GM19043 (cell line): ENCODE measurements at regions not wholly inside any gene's neighbourhood (a gene's known extent, or its start where the extent isn't known, plus 50 kb on each side); places are given as distances from the start of the nearest gene placed in this dataset.
"Not testable (repeated sequence)": the region's sequence is repeated elsewhere in the genome, so short reads cannot be mapped to it uniquely, and the experiment has no call there.

Source experiments
- ATAC-seq: cut with Tn5 transposase; IDR thresholded peaks from one replicate; pipeline ENCODE4 v1.9.1; 2021; ENCODE audit warnings: low read depth; ENCODE audit not compliant: unreplicated experiment

DNA sequence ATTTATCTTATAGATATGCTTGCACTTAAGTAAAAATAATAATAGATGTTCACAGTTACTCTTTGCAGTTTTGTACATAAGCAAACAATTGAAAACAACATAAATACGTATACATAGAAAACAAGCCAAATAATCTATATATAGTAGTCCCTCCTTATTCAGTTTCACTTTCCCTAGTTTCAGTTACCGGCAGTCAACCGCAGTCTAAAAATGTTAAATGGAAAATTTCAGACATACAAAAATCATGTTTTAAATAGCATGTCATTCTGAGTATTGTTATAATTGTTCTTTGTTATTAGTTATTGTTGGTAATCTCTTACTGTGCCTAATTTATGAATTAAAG is 262.0 kb downstream of the CGGBP1 start:
- no peak for ATAC-seq

DNA sequence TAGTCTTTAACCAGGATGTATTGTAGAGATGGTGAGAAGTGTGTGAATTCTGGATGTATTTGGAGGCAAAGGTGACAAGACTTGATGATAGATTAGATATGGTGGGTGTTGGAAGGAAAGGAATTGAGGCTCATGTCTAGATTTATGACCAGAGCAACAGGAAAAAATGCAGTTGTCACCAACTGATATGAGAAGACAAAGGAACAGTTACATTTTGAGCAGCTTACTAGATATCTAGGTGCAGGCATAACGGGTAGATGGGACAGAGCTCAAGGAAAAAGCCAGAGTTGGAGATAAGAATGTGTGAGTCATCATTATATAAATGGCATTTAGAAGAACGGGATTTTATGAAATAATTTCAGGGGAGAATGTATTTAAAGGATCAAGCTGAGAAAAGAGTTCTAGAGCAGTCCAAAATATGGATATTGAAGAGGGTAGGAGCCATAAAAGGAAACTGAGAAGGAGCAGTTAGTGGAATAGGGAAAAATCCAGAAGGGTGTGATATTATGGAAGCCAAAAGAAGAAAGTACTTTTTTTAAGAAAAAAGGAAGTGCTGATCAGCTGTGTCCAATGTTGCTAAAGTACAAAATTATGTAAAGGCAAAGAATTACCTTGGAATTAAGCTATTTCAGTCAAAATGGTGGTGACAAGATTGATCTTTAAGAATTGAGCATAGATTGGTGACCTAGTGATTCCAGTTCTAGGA is 262.5 kb downstream of the CGGBP1 start:
- ATAC-seq: no peak

DNA sequence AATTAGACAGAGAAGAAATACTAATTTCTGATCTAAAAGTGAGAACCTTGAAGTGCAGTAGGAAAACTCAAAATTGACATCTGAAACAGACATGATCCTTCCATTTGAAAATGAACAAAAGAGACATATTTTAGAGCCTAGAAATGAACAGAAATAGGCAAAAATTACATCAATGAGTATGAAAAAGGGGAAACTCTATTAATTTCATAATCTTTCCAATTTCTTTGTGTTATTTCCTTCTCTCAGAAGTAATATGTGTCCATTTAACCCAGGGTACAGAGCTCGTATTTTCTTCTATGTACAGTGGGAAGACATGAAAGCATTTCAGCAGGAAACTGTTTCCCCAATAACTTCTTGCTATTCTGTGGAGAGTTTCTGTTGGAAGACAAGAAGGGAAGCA is 263.1 kb downstream of the CGGBP1 start:
- ATAC-seq: no peak

DNA sequence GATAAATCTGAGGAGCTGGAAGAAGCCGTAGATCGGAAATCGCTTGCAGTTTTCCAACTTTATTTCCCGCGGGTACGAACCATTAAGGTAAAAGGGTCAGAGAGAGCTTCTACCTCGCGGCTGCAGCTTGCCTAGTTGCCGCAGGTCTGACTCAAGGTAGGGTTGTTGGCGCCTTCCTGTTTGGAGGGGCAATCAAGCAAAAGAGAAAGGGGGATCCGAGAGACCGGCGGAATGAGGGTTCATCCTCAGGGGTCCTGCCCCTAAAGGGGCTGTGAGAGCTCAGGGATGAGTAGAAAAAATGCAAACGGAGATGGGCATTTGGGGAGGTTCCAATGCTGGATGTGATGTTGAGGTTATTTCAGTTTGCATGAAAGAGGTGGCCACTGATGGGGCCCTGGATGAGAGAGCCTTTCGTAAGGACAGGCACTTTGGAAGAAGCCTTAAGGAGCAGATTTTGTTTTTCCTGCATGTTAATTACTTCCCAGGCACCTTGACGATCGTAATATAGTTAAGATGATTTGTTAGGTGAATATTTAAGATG is 265.4 kb downstream of the CGGBP1 start:
- ATAC-seq: no peak

DNA sequence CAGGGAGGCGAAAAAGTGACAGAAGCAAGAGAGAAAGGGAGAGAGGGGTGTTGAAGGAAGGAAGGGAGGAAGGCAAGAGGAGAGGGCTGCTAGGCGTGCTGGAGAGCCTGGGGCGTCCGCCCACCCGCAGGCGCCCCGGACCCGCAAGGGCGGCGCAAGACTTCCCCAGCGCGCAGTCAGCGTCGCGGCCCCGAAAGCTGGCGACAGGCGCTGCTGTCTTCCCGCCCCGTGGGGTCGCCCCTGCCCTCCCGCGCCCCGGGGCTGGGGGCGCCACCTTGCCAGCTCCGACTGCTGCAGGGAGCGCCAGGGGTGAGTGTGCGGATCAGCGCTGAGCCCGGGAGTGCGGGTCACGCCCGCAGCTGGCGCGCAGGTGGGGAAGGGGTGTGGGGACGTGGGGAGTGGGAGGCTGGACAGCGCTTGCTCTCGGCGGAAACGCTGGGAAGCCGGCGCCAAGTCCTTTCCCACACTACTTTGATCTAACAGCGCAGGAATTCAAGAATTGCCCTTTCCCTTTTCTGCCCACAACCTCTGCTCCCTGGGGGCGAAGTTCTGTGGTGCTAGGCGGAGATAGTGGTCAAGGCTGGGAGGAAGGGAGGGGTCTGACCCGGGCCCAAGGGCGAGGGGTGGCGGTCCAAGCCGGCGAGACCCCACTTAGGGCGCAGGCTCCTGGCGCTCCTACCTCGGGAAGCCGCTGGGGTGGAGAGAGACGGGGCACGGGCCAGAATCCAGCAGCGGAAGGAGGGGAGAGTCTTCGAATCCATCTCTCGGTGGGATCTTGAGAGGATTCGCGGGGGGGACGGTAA is 266.1 kb downstream of the CGGBP1 start, which contains the start of gene HTR1F:
Gene HTR1F (plus strand): TSS at position 173 of the 803 bp plus-strand sequence.
- no peak for ATAC-seq

DNA sequence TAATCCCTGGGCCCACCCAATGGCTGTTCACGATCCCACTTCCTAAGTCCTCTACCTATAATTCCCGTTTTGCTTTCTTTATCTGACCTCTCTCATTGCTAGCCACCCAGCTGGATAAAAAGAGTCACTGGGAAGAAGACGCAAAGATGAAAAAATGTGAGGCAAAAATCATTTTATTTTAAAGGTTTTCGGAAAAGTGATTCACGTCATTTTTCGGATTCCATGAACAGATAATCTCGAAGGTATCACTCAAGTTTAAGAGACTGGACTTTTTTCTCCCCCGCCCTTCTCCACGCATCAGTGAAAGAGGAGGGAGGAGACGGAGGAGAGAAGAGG is 266.6 kb downstream of the CGGBP1 start:
- no peak for ATAC-seq

DNA sequence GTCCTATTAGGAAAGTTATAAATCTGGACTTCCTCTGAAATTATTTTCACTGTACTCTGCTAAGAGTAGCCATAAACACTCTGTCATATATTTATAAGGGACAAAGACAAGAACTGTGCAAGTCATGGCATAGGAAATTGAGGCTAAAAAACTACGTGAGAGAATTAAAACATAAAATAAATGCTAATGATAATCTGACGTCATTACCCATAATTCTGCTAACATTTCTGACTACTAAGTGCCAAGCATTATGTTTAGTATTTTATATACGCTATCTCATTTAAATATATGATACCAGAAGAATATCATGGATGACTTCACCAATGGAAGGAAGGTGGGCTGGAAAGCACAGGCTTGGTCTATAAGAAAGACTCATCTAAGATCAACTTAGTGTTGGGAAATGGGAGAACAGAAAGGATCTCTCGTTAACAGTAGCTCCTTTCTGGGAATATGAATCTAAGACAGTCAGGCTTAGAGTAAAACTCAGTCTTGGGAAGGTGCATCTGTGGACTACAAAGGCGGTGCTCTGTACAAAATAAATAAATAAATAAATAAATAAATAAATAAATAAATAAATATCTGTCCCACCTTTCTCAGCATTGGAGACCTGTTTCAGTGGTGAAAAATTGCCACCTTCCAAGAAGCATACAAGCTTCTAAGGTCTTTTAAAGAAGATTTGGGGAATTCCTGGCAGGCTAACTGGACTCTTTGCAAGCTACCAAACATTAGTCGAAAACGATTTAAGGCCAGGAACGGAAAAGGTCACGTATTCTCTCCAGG is 267.4 kb downstream of the CGGBP1 start:
- no peak for ATAC-seq

DNA sequence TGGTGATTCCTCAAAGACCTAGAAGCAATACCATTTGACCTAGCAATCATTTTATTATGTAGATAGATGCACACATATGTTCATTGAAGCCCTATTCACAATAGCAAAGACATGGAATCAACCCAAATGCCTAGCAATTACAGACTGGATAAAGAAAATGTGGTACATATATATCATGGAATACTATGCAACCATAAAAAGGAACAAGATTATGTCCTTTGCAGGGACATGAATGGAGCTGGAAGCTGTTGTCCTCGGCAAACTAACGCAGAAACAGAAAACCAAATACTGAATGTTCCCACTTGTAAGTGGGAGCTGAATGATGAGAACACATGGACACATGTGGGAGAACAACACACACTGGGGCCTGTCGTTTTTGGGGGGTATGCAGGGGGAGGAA is 269.8 kb downstream of the CGGBP1 start:
- ATAC-seq: not testable (repeated sequence)

DNA sequence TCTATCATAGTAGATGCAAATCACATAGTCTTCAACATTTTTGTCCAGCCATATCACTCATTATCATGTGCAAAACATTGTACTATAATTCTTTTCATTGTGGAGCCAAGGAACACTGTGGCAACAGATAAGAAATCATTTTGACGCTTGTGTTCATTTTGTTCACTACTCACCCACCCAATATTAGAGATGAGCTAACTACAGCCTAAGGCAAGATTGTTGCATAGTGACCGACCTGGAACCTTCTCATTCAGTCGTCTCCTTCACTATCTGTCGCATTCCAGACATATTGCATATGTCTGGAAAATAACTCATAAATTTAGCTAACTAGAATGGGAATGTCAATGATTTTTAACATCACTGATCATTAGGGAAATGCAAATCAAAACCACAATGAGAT is 270.3 kb downstream of the CGGBP1 start:
- no peak for ATAC-seq

DNA sequence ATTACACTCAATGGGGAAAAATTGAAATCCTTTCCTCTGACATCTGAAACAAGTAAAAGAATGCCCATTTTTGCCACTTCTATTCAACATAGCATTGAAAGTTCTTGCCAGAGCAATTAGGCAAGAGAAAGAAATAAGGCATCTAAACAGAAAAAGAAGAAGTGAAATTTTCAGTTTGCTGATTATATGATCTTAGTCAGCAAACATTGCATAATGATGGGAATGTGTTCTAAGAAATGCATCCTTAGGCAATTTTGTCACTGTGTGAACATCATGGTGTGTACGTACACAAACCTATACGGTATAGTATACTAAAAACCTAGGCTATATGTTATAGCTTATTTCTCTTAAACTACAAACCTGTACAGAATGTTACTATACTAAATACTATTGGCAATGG is 278.0 kb downstream of the CGGBP1 start:
- ATAC-seq: no peak

DNA sequence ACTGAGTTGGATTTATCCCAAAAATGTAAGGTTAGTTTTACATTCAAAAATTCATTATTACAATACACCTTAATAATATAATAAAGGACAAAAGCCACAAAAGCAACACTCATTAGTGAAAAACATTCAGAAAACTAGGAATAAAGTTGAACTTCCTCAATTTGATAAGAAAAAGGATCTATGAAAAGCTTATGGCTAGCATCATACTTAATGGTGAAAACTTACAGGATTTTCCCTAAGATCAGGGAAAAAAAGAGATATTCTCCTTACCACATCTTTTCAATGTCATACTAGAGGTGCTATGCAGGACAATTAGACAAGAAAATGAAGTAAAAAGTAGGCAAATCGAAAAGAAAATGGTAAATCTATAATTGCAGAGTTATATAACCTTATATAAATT is 279.9 kb downstream of the CGGBP1 start:
- no peak for ATAC-seq

DNA sequence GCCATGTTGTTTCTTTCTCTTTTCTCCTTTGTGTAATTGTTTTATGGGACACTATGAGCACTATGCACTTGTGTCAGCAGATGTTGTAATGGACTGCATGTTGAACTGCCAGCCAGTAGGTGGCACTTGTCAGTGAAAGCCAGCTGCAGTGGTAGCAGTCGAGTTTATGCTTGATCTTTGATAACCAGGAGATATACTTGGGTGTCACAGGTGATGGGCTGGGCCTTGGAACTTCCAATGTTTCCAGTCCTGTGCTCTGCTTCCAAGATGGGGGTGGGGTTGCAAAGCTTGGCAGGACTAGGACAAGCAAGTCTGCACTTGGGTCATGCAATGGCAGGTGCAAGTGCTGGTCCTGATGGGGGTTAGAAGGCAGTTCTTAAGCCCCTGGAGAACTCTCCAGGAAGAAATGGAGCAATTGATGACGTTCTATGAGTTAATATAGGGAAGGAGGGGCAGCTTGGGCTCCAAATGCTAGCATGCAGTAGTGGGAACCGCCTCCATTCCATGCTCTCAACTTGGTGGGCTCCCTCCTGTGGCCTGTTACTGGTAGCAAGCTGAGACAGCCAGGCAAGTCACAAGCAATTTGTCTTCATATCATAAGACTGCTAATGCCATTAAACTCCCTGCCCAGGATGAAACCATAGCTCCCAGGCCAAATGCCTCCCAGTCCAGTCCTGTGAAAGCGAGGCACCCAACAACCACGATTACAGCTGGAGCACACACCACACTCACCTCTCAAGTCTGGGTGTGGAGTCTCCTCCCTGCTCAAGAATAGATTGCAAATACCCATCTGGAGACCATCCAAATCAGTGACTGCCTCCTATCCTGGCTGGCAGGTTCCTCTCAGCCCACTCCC is 287.2 kb downstream of the CGGBP1 start:
- peak; percentile 88 for ATAC-seq

DNA sequence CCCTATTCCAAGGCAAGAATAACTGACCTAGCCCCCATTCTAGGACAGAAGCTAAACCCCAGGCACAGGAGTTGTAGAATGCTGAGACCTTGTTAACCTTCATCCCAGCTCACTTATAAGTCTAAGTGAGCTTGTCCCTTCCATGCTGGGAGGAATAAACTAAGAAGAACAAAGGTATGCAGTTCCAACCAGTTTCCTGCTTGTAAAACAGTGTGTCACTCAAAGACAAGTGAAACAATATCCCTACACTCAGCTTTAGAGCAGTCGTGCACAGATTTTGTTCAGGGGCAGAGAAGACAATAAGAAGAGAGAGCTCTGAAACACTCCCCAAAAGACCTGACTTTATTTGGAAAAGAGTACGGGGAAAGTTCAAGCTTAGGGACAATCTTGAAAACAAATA is 292.1 kb downstream of the CGGBP1 start:
- ATAC-seq: no peak

DNA sequence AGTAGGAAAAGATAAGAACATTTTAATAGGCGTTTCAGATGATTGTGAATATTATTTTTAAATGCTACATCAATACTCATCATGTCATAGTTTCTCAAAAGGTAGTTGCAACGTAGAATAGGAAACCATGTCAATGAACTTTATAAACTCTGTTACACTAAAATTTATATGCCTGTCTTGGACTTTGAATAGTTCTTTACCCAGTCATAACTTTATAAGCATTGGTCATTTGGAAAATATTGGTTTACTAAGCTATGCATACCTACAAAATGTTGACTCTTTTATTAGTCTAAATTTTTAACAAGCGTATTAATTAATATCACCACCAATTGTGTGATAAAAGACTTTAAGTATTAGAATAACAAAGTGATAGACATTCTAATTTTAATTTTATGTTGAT is 293.5 kb downstream of the CGGBP1 start:
- ATAC-seq: no peak

DNA sequence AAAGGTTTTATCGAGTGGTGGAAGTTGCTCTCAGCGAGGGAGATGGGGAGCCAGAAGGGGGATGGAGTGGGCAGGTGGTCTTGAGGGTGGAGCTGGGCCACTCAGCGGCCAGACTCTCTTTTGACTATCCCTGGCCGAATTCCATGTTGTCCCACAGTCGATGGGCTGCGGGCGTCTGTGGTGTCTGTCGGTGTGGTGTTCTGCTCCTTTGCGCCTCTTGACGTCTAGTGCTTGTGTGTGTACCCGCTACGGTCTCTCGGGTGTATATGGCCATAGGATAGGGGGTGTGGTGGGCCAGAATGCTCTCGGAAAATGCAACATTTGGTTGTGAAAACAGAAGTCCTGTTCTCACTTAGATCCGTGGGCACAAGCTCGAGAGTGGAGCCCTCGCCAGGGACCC is 297.0 kb downstream of the CGGBP1 start:
- no peak for ATAC-seq

DNA sequence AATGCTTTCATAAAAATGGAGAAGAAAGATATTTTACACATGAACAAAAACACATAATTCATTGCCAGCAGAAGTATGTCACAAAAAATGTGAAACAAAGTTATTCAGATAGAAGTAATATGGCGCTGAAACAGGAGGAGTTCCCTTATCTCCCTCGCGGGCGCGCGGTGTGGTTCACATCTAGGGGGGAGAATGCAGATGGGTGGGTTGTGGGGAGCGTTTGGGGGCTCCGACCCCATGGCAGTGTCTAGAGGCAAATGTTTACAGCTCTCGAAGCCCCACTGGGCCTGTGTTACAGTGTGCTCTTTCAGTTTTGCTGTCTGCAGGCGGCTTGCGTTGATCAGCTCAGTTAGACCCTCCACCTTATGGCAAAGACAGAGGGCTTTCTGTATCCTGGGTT is 297.5 kb downstream of the CGGBP1 start:
- ATAC-seq: no peak

DNA sequence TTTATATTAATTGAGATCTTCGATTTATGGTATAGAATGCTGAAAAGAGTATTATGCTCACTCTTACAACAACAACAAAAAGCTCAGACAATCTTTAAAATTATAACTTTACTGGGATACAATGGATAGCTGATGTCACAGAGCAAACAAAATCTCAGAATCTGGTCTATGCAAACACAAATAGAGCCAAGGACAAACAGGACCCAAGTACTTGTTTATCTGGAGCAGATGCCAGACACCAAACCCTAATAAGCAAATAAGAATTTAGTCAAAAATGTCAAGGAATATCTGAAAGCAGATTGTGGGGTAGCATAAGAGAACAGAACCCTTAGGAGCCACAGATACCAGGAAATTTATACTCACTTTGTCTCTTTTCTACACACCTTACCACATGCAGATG is 302.2 kb downstream of the CGGBP1 start:
- ATAC-seq: no peak

DNA sequence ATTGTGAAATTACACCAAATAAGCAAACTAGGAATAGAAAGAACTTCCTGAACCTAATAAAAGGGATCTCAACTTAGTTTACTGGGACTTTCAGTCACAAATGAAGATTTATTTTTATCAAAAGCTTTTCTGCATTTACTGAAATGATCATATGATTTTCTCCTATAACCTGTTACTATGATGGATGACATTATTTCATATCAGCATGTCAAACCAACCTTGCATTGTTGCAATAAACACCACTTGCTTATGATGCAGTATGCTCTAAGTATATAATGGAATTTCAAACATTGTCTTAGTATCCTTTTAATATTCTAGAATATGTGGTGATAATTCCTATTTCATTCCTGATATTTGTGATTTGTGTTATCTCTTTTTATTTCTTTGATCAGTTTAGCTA is 303.0 kb downstream of the CGGBP1 start:
- no peak for ATAC-seq

DNA sequence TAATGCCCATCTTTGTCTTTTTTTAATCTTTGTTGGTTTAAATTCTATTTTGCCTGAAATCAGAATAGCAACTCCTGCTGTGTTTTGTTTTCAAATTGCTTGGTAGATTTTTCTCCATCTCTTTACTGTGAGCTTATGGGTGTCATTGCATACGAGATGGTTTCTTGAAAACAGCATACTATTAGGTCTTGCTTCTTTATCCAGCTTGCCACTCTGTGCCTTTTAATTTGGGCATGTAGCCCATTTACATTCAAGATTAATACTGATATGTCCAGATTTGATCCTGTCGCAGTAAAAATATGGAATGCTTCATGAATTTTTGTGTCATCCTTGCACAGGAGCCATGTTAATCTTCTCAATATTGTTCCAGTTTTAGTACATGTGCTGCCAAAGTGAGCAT is 316.6 kb downstream of the CGGBP1 start:
- no peak for ATAC-seq

DNA sequence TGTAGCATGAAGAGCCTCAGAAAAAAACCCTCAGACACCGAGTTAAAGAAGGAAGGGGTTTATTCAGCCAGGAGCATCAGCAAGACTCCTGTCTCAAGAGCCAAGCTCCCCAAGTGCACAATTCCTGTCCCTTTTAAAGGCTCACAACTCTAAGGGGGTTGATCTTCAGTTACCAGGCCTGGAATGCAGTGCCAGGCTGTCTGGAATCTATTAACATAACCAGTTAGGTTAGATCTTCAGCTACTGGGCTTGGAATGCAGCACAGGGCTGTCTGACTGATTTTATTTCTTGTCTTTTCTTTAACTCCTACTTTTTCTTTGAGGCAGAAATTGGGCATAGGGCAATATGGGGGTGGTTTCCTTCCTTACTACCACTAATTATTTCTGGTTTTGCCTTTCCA is 317.9 kb downstream of the CGGBP1 start:
- not testable (repeated sequence) for ATAC-seq
